NB4 (cell line): ENCODE measurements at regions not wholly inside any gene's neighbourhood (a gene's known extent, or its start where the extent isn't known, plus 50 kb on each side); places are given as distances from the start of the nearest gene placed in this dataset.
"Not testable (repeated sequence)": the region's sequence is repeated elsewhere in the genome, so short reads cannot be mapped to it uniquely, and the experiment has no call there.

ENCODE experiments used
- DNase-seq: peaks from one replicate; pipeline ENCODE4 v3.0.0; 2010; ENCODE audit warnings: low read depth
- H3K4me3 ChIP-seq: one replicate; pipeline ENCODE4 v1.5.1; 2011; ENCODE audit warnings: mild to moderate bottlenecking, low read depth, low read length, moderate library complexity
- CTCF ChIP-seq: IDR thresholded peaks from one replicate; pipeline ENCODE4 v1.5.1; 2012; ENCODE audit warnings: low read depth, low read length
- MAX ChIP-seq: IDR thresholded peaks from 2 replicates; pipeline ENCODE4 v1.6.1; 2011; ENCODE audit warnings: low read depth, low read length
- MYC ChIP-seq: IDR thresholded peaks from 2 replicates; pipeline ENCODE4 v1.6.1; 2011; ENCODE audit warnings: low read depth, low read length
- POLR2A ChIP-seq: IDR thresholded peaks from 2 replicates; pipeline ENCODE4 v1.6.1; 2011; ENCODE audit warnings: mild to moderate bottlenecking; ENCODE audit not compliant: insufficient read length; ENCODE audit errors: extremely low read depth

GRCh38 chr3:15899388-15899787 lies 101.6 kb upstream of the ANKRD28 start:
- TF ChIP-seq MAX (no peak), POLR2A (no peak), MYC (no peak), CTCF (no peak)
- peak; percentile 65 for DNase-seq
- H3K4me3 ChIP-seq, result no peak overlapping the region

GRCh38 chr3:15903164-15903563 lies 105.4 kb upstream of the ANKRD28 start:
- DNase-seq, result no peak
- TF ChIP-seq MYC (no peak), CTCF (no peak), POLR2A (no peak), MAX (no peak)
- H3K4me3 ChIP-seq, result no peak overlapping the region

GRCh38 chr3:15903759-15904720 lies 106.3 kb upstream of the ANKRD28 start:
- DNase-seq, result no peak
- TF ChIP-seq POLR2A (no peak), CTCF (no peak), MAX (no peak), MYC (no peak)
- no peak overlapping the region for H3K4me3 ChIP-seq

- no peak for DNase-seq
- TF ChIP-seq MAX (no peak), CTCF (no peak), POLR2A (no peak), MYC (no peak)
- H3K4me3 ChIP-seq, result no peak overlapping the region
Observed at GRCh38 chr3:15905041-15905440, 107.3 kb upstream of the ANKRD28 start.

- DNase-seq, H3K4me3 ChIP-seq: not testable (repeated sequence)
Observed at GRCh38 chr3:15907403-15907802, 109.6 kb upstream of the ANKRD28 start.

- no peak overlapping the region for H3K4me3 ChIP-seq
- TF ChIP-seq CTCF (no peak), MAX (no peak), MYC (no peak), POLR2A (no peak)
- no peak for DNase-seq
Observed at GRCh38 chr3:15918988-15919387, 121.2 kb upstream of the ANKRD28 start.
